GM18508 (cell line): ENCODE measurements at regions not wholly inside any gene's neighbourhood (a gene's known extent, or its start where the extent isn't known, plus 50 kb on each side); places are given as distances from the start of the nearest gene placed in this dataset.
"Not testable (repeated sequence)": the region's sequence is repeated elsewhere in the genome, so short reads cannot be mapped to it uniquely, and the experiment has no call there.

Experiments used
- ATAC-seq: cut with Tn5 transposase; IDR thresholded peaks from one replicate; pipeline ENCODE4 v1.9.1; 2021; ENCODE audit warnings: moderate number of reproducible peaks; ENCODE audit not compliant: insufficient read depth, unreplicated experiment

DNA sequence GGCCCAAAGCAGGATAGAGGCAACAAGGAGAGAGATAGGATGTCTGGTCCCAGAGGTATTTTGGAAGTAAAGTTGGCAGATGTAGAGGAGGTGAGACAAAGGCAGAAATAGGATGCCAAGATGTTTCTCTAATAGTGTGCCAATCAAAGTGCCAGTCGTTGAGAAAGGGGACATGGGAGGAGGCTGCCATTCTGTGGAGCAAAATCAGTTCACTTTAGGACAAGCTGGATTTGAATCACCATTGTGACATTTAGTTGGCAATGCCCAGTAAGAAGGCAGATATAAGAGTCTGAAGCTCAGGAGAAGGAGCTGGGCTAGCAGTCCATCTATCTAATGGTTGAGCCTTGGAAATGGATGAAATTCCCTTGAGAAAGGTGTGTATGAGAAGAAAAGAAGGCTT lies 53.8 kb downstream of the ADRB2 start:
- no peak for ATAC-seq

GRCh38 chr5:148880696-148881095 lies 54.3 kb downstream of the ADRB2 start:
- ATAC-seq: no peak

DNA sequence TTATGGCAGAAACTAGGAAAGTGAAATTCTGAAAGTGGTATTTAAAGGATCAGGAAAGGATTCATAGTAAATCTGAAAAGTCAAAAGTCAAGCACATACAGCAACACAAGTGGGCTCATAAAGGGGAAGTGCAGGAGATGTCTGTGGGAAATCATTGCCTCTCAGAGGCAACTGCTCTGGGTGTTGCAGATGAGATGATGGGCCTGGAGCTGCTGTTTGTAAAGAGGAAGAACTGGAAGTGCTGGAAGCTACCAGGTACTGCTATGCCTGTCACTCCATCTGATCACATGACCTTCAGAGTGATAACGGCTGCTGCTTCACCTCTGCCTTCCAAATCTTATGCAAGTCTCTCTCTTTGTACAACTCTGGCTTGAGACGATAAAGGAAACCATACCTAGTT lies 55.9 kb downstream of the ADRB2 start:
- ATAC-seq: no peak

DNA sequence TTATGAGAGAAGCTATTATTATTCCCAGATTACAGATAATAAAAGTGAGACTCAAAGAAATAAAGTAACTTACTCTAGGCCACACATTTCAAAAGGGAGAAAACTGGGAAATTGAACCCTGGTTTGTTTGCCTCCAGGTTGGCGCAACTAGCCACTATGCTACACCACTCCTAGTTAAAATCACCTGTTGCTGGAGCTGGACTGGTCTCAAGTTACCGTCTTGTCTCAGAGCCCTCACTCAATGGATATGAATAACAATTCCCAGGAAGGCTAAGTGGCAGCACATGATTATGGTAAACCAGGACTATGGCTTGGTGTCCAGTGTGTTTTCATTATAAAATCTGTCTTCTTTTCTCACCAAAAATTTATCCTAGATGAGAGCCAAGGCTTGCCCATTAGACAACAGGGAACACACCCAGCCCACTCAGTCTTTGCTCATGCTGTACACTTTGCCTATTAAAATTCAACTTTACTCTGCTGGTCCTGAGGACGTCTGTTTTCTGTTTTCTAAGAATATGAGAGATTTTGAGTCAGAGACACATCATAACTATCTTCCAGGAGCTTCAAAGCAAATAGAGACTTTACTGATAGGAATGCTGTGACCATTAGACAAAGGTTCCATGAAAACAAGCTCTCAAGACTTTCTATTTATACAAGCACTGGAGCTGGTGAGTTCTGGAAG lies 58.1 kb downstream of the ADRB2 start:
- ATAC-seq: no peak

GRCh38 chr5:148887123-148887881 lies 60.9 kb downstream of the ADRB2 start:
- no peak for ATAC-seq

GRCh38 chr5:148889936-148890335 lies 63.5 kb downstream of the ADRB2 start:
- ATAC-seq: not testable (repeated sequence)

DNA sequence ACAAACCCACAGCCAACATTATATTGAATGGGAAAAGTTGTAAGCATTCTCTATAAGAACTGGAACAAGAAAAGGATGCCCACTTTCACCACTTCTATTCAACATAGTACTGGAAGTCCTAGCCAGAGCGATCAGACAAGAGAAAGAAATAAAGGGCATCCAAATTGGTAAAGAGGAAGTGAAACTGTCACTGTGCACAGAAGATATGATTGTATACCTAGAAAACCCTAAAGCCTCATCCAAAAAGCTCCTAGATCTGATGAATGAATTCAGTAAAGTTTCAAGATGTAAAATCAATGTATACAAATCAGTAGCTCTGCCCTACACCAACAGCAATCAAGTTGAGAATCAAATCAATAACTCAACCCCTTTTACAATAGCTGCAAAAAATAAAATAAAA lies 69.0 kb downstream of the ADRB2 start:
- ATAC-seq: not testable (repeated sequence)

GRCh38 chr5:148897842-148898241 lies 71.4 kb downstream of the ADRB2 start:
- no peak for ATAC-seq

DNA sequence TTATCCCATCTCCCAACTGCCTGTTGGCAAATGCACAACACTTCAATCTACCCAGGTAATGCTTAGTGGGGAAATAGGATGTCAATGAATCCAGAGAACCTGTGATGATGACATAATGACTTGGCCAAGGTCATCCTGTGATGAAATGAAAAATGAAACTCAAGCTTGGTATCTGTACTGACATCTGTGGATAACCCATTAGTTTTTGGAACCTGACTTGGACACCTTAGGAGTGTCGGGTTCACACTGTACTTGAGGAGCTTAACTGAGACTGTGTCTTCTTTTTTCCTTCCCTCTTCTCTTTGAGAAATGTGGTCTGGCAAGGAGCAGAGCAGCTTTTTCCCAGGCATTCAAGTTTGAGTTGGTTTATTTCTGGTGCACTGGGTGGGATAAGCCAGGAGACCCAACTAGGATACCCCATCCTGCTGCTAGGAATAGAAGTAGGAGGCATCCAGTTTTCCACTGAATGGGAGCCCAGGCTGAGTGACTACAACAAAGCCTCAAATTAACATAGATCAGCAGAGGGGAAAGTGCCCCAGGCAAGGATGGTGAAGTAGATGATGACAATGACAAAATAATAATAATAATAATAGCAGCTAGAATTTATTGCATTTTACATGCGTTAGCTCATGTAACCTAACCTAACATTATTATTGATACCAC lies 72.1 kb downstream of the ADRB2 start:
- no peak for ATAC-seq

DNA sequence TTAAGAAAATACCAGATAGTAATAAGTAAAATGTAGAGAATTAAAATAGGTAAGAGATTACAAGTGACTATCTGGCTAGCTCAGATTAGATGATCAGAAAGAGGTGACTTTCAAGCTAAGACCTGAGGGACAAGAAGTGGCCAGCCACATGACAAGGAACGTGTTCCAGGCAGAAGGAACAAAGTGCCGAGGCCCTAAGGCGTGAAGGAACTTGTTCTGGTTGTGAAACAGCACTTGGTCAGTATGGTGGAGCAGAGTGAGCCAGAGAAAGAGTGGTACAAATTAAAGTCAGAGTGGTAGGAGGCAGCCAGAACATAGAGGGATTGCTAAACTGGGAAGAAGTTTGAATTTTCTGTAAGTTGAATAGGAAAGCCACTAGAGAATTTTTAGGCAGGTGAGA lies 73.6 kb downstream of the ADRB2 start:
- ATAC-seq: no peak

GRCh38 chr5:148902478-148902877 lies 76.1 kb downstream of the ADRB2 start:
- no peak for ATAC-seq

DNA sequence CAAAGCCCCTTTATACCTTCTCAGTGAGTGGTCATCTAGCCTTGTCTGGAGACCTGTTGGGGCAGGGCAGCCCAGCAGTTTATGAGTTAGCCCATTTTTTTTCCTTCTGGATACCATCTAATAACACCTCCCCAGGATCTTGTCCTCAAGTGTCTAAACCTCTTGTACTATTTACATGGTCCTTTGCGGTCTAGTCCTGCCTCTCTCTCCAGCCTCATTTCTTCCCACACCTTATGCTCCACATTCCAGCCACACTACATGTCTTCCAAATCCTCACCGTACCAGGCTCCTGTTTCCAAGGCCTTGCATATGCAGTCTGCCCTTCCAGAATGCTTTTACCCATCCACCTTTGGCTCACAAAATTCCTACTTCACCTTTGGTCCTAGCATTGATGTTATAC lies 77.2 kb downstream of the ADRB2 start:
- no peak for ATAC-seq

DNA sequence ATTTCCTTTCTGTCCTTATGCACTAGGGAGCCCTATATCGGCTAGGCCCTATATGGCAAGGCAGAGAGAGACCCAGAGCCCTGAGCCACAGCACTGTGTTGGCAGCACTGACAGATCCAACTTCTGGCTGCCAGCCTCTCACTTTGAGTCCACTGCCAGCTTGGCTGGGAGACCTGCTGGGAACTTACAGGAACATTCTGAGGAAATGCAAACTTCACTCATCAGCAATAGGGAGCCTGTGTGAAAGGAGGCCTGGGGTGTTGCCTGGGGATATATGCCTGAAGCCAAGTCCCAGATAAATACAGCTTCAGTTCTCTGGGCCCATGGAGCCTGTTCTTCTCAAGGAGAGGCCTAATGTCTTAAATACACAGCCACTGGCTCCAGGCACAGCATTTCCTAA lies 78.0 kb downstream of the ADRB2 start:
- ATAC-seq: no peak

GRCh38 chr5:148905541-148905940 lies 79.1 kb downstream of the ADRB2 start:
- ATAC-seq: no peak

GRCh38 chr5:148906968-148907367 lies 80.6 kb downstream of the ADRB2 start:
- ATAC-seq: no peak

GRCh38 chr5:148909040-148909439 lies 82.6 kb downstream of the ADRB2 start:
- no peak for ATAC-seq

DNA sequence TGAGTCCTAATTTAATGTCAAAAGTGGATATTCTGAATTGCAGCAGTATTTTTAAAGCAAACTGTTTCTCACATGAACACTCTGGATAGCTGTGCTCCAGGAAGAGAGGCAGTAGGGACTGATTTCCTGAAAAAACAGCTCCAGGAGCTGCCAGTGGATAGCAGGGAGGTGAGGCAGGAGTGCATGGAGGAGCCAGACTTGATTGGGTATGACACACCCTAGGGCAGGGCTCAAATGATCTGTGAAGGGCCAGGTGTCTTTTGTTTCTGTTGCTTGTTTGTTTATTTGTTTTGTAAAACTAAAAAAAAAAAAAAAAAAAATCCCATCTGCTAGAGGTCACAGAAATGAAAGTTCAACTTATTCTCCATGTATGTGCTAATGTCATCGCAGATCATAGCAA lies 83.4 kb downstream of the ADRB2 start:
- no peak for ATAC-seq

GRCh38 chr5:148910216-148910615 lies 83.8 kb downstream of the ADRB2 start:
- no peak for ATAC-seq

DNA sequence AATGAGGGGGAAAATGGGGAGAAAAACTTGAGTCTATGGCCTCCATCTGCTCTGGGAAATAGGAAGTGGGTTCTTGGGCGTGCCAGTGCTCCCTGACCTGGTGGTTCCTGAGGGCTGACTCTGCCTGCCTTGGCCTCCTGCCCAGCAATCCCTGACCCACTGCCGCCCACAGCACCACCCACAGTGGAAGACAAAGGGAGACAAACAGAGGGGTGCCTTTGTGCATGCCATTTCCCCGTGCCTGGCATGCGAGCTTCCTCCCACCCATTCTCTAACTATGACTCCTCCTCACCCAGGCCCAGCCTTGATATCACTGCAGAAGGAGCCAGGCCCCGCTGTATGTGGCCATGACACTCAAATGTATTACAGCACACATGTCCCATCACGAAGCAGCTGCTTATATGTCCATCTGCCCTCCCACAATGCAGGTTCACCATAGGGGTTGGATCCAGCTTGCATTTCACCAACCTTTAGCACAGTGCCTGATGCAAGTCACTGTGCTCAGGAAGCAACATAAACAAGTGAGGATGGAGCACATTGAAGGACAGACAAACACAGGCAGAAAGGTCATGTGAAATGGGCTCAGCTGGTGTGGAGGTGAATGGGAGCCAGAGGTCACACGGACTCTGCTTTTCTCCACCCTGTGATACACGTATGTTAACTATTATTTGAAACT lies 84.4 kb downstream of the ADRB2 start:
- no peak for ATAC-seq

DNA sequence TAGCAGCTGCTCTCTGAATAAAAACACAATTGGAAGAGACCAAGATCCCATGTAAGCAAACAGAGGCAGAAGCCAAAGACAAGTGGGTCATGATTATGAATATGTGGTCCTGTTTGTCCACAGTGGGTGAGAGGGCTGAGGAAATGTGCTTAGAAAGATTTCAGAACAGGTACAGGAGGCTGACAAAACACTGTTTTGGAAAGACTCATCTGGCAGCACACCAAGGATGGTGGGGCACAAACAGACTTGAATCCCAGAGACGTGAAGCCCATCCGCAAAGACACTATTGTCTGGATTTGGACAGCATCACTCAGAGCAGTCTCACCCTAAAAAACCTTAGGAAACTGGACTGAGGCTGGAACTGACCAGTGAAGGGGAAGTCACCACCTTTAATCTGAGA lies 85.0 kb downstream of the ADRB2 start:
- ATAC-seq: no peak

GRCh38 chr5:148912146-148912545 lies 85.7 kb downstream of the ADRB2 start:
- no peak for ATAC-seq
